Breast epithelium (tissue), 3 donors: ENCODE measurements at regions not wholly inside any gene's neighbourhood (a gene's known extent, or its start where the extent isn't known, plus 50 kb on each side); places are given as distances from the start of the nearest gene placed in this dataset.

Experiments
- POLR2A ChIP-seq: fragments of 450-650 bp; IDR thresholded peaks from one replicate; pipeline ENCODE4 v1.6.1; 2016; ENCODE audit warnings: antibody characterized with exemption, mild to moderate bottlenecking, moderate library complexity
- POLR2AphosphoS5 ChIP-seq, 3 donors: sonication (generic); formaldehyde crosslinking; IDR thresholded peaks; one replicate each; pipeline ENCODE4 v1.6.1; 2017; ENCODE audit warnings: antibody characterized with exemption in 3 of 3
- TF ChIP-seq, protein P1 (sequence below), 3 donors: fragments of 450-650 bp; IDR thresholded peaks; one replicate each; pipeline ENCODE4 v1.5.1; 2016 to 2017; ENCODE audit warnings: antibody characterized with exemption in 3 of 3, mild to moderate bottlenecking in 3 of 3, moderate library complexity in 3 of 3

DNA sequence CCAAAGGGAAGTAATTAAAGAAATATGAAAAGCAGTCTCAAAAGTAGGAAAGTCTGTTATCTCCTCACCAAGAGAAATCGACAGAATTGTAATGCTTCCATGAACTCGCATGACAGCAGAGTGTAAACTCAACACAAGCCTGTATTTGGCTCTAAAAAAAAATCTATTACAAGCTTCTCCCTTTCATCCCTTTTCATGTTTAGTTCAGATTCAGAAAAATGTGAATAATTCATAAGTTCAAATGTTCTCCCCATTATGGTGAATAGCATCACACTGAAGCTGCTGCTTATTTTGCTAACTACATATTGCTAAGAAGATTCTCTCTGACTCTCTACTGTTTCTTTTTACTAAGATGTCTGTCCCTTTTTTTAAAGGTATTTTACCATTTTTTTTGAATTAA is 910.3 kb upstream of the MBL2 start:
- no peak for TF ChIP-seq POLR2A
- no peak for TF ChIP-seq POLR2AphosphoS5 (IDR thresholded peaks at IDR 0.05)
- TF ChIP-seq, protein P1, sequence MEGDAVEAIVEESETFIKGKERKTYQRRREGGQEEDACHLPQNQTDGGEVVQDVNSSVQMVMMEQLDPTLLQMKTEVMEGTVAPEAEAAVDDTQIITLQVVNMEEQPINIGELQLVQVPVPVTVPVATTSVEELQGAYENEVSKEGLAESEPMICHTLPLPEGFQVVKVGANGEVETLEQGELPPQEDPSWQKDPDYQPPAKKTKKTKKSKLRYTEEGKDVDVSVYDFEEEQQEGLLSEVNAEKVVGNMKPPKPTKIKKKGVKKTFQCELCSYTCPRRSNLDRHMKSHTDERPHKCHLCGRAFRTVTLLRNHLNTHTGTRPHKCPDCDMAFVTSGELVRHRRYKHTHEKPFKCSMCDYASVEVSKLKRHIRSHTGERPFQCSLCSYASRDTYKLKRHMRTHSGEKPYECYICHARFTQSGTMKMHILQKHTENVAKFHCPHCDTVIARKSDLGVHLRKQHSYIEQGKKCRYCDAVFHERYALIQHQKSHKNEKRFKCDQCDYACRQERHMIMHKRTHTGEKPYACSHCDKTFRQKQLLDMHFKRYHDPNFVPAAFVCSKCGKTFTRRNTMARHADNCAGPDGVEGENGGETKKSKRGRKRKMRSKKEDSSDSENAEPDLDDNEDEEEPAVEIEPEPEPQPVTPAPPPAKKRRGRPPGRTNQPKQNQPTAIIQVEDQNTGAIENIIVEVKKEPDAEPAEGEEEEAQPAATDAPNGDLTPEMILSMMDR (IDR thresholded peaks at IDR 0.05) = no peak
